BE2C (cell line): ENCODE measurements at regions not wholly inside any gene's neighbourhood (a gene's known extent, or its start where the extent isn't known, plus 50 kb on each side); places are given as distances from the start of the nearest gene placed in this dataset.
"Not testable (repeated sequence)": the region's sequence is repeated elsewhere in the genome, so short reads cannot be mapped to it uniquely, and the experiment has no call there.

Experiments used
- DNase-seq: peaks from one replicate; pipeline ENCODE4 v3.0.0-alpha.2; 2020
- H3K27me3 ChIP-seq: fragments of 250-450 bp; sonication (Bioruptor Pico); 2 replicates; pipeline ENCODE4 v1.5.1; 2020; ENCODE audit warnings: mild to moderate bottlenecking
- H3K36me3 ChIP-seq: fragments of 250-450 bp; sonication (Bioruptor Pico); 2 replicates; pipeline ENCODE4 v1.5.1; 2020; ENCODE audit warnings: mild to moderate bottlenecking
- H3K4me1 ChIP-seq: fragments of 250-450 bp; sonication (Bioruptor Pico); 2 replicates; pipeline ENCODE4 v1.5.1; 2020
- H3K4me3 ChIP-seq: 2 replicates; pipeline ENCODE4 v1.5.1; 2011; ENCODE audit warnings: low read depth, low read length
- H3K9me3 ChIP-seq: fragments of 250-450 bp; sonication (Bioruptor Pico); 2 replicates; pipeline ENCODE4 v1.5.1; 2020
- CTCF ChIP-seq: IDR thresholded peaks from 2 replicates; pipeline ENCODE4 v1.5.1; 2012; ENCODE audit warnings: mild to moderate bottlenecking, low read depth, low read length

- no peak for DNase-seq
- Histone ChIP-seq H3K36me3 (no peaks in the 10 kb centered on the region), H3K4me1 (no peaks in the 10 kb centered on the region), H3K4me3 (no peak overlapping the region), H3K27me3 (no peaks in the 10 kb centered on the region), H3K9me3 (no peaks in the 10 kb centered on the region)
- TF ChIP-seq CTCF, result no peak
These were observed 154.5 kb downstream of the BCHE start for GRCh38 chr3:165682734-165683133.

- Histone ChIP-seq H3K4me3 (no peak overlapping the region), H3K9me3 (no peaks in the 10 kb centered on the region), H3K4me1 (no peaks in the 10 kb centered on the region), H3K27me3 (no peaks in the 10 kb centered on the region), H3K36me3 (no peaks in the 10 kb centered on the region)
- no peak for DNase-seq
- TF ChIP-seq CTCF, result no peak
These were observed 167.3 kb downstream of the BCHE start for GRCh38 chr3:165669967-165670366.

- DNase-seq, result no peak
- Histone ChIP-seq H3K4me1 (no peaks in the 10 kb centered on the region), H3K9me3 (no peaks in the 10 kb centered on the region), H3K27me3 (no peaks in the 10 kb centered on the region), H3K4me3 (no peak overlapping the region), H3K36me3 (no peaks in the 10 kb centered on the region)
- no peak for TF ChIP-seq CTCF
These were observed 167.7 kb downstream of the BCHE start for GRCh38 chr3:165669504-165669903.

GRCh38 chr3:165667676-165668075 lies 169.5 kb downstream of the BCHE start:
- TF ChIP-seq CTCF, result no peak
- Histone ChIP-seq H3K9me3 (no peaks in the 10 kb centered on the region), H3K36me3 (no peaks in the 10 kb centered on the region), H3K27me3 (no peaks in the 10 kb centered on the region), H3K4me3 (no peak overlapping the region), H3K4me1 (no peaks in the 10 kb centered on the region)
- DNase-seq, result no peak

- DNase-seq, result no peak
- no peak for TF ChIP-seq CTCF
These were observed 179.2 kb downstream of the BCHE start for GRCh38 chr3:165658027-165658426.

GRCh38 chr3:165653130-165653778 lies 184.0 kb downstream of the BCHE start:
- TF ChIP-seq CTCF, result no peak
- Histone ChIP-seq H3K9me3 (no peaks in the 10 kb centered on the region; the same call in 1 of the 2 replicates), H3K36me3 (no peaks in the 10 kb centered on the region), H3K4me3 (no peak overlapping the region), H3K4me1 (no peaks in the 10 kb centered on the region), H3K27me3 (no peaks in the 10 kb centered on the region)
- no peak for DNase-seq

More at GRCh38 chr3:165658027-165658426, 179.2 kb downstream of the BCHE start:
- Histone ChIP-seq H3K27me3 (no peaks in the 10 kb centered on the region), H3K9me3 (no peaks in the 10 kb centered on the region; the same call in 1 of the 2 replicates), H3K36me3 (no peaks in the 10 kb centered on the region), H3K4me1 (no peaks in the 10 kb centered on the region), H3K4me3 (no peak overlapping the region)

- not testable (repeated sequence) for DNase-seq
These were observed 187.9 kb downstream of the BCHE start for GRCh38 chr3:165649282-165649681.

More at GRCh38 chr3:165649282-165649681, 187.9 kb downstream of the BCHE start:
- H3K4me1 ChIP-seq, H3K36me3 ChIP-seq, H3K9me3 ChIP-seq, H3K4me3 ChIP-seq, H3K27me3 ChIP-seq: not testable (repeated sequence)
